GM18499 (cell line): ENCODE measurements at regions not wholly inside any gene's neighbourhood (a gene's known extent, or its start where the extent isn't known, plus 50 kb on each side); places are given as distances from the start of the nearest gene placed in this dataset.
"Not testable (repeated sequence)": the region's sequence is repeated elsewhere in the genome, so short reads cannot be mapped to it uniquely, and the experiment has no call there.

Experiments
- ATAC-seq: cut with Tn5 transposase; IDR thresholded peaks from one replicate; pipeline ENCODE4 v1.9.1; 2021; ENCODE audit warnings: moderate number of reproducible peaks; ENCODE audit not compliant: insufficient read depth, unreplicated experiment

- ATAC-seq, result no peak
These were observed 185.1 kb upstream of the ZNF217 start for GRCh38 chr20:53778736-53779135.

- ATAC-seq, result no peak
These were observed 184.4 kb upstream of the ZNF217 start for GRCh38 chr20:53778041-53778516.

- not testable (repeated sequence) for ATAC-seq
These were observed 183.8 kb upstream of the ZNF217 start for GRCh38 chr20:53777402-53777801.

GRCh38 chr20:53776858-53777257 lies 183.2 kb upstream of the ZNF217 start:
- ATAC-seq, result no peak

GRCh38 chr20:53774461-53775203 lies 181.0 kb upstream of the ZNF217 start:
- no peak for ATAC-seq

GRCh38 chr20:53773792-53774401 lies 180.3 kb upstream of the ZNF217 start:
- ATAC-seq, result no peak

GRCh38 chr20:53773066-53773791 lies 179.6 kb upstream of the ZNF217 start:
- not testable (repeated sequence) for ATAC-seq

GRCh38 chr20:53769041-53769440 lies 175.4 kb upstream of the ZNF217 start:
- ATAC-seq, result no peak

- ATAC-seq, result no peak
These were observed 174.7 kb upstream of the ZNF217 start for GRCh38 chr20:53768329-53768728.

- no peak for ATAC-seq
These were observed 173.7 kb upstream of the ZNF217 start for GRCh38 chr20:53767206-53767930.

- no peak for ATAC-seq
These were observed 170.8 kb upstream of the ZNF217 start for GRCh38 chr20:53764415-53764800.

- no peak for ATAC-seq
These were observed 170.2 kb upstream of the ZNF217 start for GRCh38 chr20:53763707-53764414.

- ATAC-seq, result not testable (repeated sequence)
These were observed 168.8 kb upstream of the ZNF217 start for GRCh38 chr20:53762423-53762798.

GRCh38 chr20:53760025-53760441 lies 166.4 kb upstream of the ZNF217 start:
- ATAC-seq, result no peak

GRCh38 chr20:53757472-53757913 lies 163.9 kb upstream of the ZNF217 start:
- no peak for ATAC-seq

- no peak for ATAC-seq
These were observed 162.3 kb upstream of the ZNF217 start for GRCh38 chr20:53755733-53756531.

GRCh38 chr20:53753880-53754459 lies 160.3 kb upstream of the ZNF217 start:
- ATAC-seq, result no peak

GRCh38 chr20:53752971-53753879 lies 159.6 kb upstream of the ZNF217 start:
- no peak for ATAC-seq
